Kidney tubule cell (primary cell): ENCODE measurements at regions not wholly inside any gene's neighbourhood (a gene's known extent, or its start where the extent isn't known, plus 50 kb on each side); places are given as distances from the start of the nearest gene placed in this dataset.

Experiments used
- DNase-seq: peaks from one replicate; pipeline ENCODE4 v3.0.0-alpha.2; 2018; ENCODE audit warnings: low spot score

DNA sequence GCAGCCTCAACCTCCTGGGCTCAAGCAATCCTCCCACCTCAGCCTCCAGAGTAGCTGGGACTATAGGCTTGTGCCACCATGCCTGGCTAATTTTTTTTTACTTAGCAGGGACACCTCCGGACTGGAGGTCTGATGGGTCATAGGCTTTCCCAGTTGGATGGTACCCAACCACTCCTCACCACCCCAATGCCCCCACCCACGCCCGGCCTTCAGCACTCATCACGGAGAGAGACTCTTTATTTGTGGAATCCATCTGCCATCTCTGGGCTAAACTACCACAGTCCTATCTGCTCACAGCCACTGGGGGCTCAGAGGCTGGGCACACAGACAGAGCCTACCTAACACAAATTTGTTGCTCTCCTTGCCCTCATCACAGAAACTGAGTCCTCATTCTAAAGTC, 58.3 kb upstream of the STXBP1 start:
- no peak for DNase-seq

DNA sequence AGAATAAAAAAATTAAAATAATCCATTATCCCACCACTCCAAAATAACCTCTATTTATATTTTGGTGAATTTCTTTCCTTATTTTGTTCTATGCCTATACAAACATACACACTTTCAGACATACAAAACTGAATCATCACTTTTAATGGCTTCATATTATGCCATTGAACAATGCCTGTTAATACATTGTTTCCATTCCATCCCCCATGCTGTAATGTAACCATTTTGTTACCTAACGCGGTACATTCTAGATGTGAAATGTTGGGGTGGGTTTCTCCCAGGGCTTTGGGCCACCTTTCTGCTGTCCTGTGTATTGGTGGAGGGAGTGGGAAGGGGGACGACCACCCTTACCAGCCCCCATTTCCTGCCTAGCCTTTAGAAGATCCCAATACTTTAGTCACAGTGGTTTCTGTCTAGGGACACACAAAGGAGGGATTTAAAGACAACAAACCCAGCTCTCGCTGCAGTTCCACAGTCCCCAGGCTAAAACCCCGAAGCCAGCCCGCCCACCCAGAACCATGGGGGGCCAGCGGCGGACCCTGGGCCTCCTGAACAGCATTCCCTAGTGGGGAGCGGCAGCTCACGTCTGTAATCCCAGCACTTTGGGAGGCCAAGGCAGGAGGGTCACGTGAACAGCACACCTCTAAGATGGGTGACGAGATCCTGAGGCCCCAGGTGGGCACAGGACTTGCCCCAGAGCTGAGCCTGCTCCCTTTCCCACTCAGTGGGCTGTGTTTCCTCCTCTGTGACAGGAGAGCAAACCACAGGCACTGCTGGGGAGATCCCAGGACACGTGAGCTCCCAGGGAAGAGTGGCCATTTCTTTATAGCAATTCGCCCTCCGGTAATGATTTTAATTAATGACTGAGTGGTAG, 56.9 kb upstream of the STXBP1 start:
- no peak for DNase-seq

DNA sequence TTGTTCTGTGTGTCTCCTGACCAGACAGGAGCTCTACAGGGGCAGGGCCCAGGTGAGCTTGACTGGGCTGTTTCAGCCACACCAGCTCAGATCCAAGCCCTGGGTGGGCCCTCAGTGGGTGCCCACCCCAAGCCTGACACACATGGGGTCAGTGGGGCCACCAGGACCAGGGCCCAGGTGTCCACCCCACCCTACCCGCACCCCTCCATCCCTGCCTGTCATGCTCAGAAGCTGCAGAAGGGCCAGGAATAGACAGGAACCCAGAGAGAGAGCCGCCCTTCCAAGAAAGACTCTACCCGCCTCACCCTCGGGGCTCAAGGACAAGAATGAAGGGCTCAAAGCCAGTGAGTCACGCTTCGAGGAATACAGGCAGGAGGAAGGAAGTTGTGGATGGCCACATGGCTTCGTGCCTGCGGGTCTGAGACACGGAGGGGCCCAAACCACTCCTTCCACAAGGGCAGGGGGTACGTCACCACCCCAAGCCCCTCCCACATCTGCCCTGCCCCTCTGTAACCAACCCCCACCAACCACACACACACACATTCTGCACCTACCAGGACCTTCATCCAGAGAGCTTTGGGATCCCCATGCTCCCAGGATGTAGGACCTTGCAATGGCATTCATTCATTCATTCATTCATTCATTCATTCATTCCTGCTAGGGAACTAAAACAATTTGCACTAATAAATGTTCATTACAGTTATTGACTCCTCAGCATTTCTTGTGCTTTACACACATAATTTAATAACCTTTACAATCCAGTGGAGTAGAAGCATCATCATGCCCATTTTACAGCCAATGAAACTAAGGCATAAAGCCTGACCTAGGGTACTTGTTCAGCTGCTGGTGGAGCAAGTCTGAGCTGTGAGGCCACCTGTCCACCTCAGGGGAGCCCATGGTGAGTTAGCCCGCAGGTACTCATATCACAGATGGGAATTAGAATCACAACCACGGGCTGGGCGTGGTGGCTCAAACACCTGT, 55.9 kb upstream of the STXBP1 start:
- peak; percentile 96 for DNase-seq

DNA sequence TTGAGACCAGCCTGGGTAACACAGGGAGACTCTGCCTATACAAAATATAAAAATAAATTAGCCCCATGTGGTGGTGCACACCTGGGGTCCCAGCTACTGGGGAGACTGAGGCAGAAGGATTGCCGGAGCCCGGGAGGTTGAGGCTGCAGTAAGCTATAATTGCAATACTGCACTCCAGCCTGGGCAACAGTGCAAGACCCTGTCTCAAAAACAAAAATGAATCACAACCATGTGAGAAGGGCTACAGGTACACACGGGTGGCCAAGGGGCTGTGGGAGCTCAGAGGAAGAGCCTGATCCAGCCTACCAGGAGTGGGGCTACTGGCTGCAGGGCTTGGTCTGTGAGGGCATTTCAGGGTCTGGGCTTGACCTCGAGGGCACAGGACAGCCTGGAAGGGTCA, 55.2 kb upstream of the STXBP1 start:
- DNase-seq, result no peak

DNA sequence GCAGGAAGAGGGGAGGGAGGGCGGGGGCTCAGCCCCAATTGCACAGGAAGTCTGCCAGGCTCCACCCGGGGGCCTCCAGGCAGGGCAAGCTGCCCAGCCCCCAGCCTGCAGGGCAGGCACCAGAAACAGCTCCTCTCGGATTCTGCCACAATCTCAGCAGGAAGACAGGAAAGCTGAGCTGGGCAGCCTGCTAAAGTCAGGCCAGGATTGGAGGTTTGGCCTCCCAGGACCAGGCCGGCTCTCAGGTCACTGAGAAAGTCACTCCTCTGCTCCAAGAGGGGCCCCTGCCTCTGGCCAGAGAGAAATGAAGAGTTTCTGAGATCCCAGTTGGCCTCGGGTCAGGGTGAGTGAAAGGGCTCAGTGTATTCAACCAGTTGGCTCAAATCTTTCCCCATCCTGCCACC, 54.6 kb upstream of the STXBP1 start:
- peak; percentile 56 for DNase-seq

DNA sequence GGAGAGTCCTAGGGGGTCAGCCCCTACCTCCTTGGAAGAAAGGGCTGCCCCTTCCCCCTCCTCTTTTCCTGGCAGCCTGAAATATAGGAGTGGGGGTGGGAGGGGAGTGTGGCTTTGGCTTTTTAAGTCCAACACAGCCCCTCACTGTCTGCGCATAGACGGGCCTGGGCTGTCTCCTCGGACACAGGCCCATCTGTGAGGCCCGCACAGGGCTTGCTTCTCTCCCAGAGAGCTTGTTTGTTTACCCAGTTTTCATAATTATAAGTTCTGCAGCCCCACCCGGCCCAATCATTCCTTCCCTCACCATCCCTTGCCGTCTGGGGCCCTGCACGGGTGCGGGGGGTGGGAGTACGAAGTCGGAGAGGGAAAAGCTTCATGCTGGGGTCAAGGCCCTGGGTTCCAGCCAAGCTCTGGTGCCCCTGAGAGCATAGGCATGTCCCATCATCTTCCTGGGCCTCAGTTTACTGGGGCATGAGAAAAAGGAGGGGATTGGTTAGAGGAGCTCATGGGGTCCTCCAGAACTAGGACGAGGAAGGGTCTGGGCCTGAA, 54.0 kb upstream of the STXBP1 start:
- DNase-seq, result no peak

DNA sequence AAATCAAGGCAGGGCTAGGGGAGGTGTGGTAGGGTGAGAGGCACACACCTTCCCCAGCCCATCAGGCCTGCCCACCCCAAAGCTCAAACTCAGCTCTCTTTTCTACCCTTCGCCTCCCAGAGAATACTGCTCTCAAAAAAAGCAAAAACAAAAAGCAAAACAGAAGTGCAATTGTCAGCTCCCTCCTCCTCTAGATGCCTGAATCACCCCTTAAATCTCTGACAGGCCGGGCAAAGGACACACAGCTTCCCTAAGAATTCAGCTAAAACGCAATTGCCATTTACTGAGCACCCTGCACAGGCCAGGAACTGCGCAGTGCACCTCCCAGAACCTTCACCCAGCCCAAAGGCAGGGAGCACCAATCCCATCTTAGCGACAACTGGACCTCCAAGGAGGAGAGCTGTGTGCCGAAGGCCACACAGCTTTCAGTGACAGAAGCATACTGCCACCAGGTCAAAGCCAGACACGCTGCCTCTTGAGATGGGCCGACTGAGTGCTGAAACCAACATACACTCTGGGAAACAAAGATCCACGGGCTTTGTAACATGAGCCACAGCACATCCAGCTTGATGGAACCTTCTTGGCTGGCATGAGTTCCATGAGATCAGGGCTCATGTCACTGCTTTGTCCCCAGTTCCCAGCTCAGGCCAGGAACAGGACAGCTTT, 53.4 kb upstream of the STXBP1 start:
- no peak for DNase-seq

DNA sequence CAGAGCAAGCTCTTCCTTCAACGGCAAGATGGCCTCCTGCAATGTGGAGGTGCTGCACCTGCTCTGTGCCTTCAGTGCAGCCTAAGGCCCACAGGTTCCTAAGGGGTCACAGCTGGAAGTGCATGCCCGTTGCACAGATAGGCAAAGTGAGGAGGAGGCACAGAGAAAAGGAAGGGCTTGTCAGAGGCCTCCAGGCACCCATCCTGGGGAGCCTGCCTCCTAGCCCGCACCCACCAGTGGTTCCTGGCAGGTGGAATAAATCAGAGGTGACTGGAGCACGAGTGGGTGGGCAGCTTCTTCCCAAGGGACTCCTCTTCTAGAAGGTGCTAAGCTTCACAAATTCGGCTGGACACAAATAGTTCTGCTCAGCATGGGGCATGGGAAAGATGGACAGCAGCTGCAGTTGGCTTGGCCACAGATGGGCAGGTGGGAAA, 52.8 kb upstream of the STXBP1 start:
- DNase-seq, result no peak

DNA sequence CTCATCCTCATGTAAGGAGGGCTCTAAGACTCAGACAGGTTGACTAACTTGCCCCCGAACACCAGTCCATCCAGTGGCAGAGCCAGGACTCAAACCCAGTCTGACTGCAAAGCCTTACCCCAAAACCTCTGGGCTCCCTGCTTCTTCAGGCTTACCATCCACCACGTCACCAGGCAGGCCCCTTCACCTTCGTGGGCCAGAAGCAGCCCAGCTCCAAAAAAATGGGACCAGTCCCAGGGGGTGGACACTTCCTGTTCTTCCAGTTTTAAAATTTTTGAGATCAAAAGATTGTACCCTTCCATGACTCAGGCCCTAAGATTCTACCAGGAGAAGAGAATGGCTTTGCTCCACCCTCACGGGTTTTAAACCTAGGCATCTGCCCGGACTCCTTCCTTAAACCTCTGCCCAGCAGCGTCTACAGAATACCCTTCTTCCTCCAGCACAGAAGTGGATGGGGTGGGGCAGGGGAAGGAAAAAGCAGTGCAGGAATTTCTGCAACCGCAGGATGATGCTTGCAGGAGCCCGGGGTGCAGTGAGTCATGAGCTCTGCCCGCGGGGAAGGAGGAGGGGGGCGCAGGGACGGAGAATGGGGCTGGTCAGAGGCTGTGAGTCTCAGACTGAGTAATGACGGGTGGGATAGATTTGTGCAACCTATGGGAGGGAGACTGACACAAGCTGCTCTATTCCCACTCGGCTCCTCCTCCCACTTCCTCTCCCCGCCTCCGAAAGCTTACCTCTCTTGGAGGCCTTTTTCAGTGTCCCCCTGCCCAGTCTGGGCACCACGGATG, 50.4 kb upstream of the STXBP1 start:
- DNase-seq, result peak; percentile 99
